ENCODE measurements at regions not wholly inside any gene's neighbourhood (a gene's known extent, or its start where the extent isn't known, plus 50 kb on each side); places are given as distances from the start of the nearest gene placed in this dataset.

- no peak overlapping the region for H3K4me3 ChIP-seq
- no peak for TF ChIP-seq POLR2AphosphoS5 (IDR thresholded peaks at IDR 0.05; ENCODE audit: borderline replicate concordance, low read depth, low read length)
- TF ChIP-seq EZH2 (IDR thresholded peaks at IDR 0.05): no peak
- TF ChIP-seq FOXP2 (optimal IDR thresholded peaks at IDR 0.05; ENCODE audit: control extremely low read depth, extremely low read length, insufficient read depth): no peak
- no peak overlapping the region for H3K27ac ChIP-seq
- H3K9me3 ChIP-seq (ENCODE audit: low read depth, low read length): no peaks in the 10 kb centered on the region
- no peaks in the 10 kb centered on the region for H3K36me3 ChIP-seq (ENCODE audit: insufficient read depth, low read length)
- no peak for DNase-seq (ENCODE audit: low read depth, low spot score)
- H3K9ac ChIP-seq (ENCODE audit: insufficient read length): no peak overlapping the region
Observed at GRCh38 chr3:82053236-82053635, 291.8 kb upstream of the GBE1 start.

- no peak overlapping the region for H3K4me3 ChIP-seq
- no peak overlapping the region for H3K27ac ChIP-seq
- DNase-seq (ENCODE audit: low read depth, low spot score): no peak
- H3K36me3 ChIP-seq (ENCODE audit: insufficient read depth, low read length): no peaks in the 10 kb centered on the region
- TF ChIP-seq POLR2AphosphoS5 (IDR thresholded peaks at IDR 0.05; ENCODE audit: borderline replicate concordance, low read depth, low read length) (no peak), FOXP2 (optimal IDR thresholded peaks at IDR 0.05; ENCODE audit: control extremely low read depth, extremely low read length, insufficient read depth) (no peak), EZH2 (IDR thresholded peaks at IDR 0.05) (no peak)
- H3K9ac ChIP-seq (ENCODE audit: insufficient read length): no peak overlapping the region
- no peaks in the 10 kb centered on the region for H3K9me3 ChIP-seq (ENCODE audit: low read depth, low read length)
Observed at GRCh38 chr3:82050382-82050781, 288.9 kb upstream of the GBE1 start.

DNA sequence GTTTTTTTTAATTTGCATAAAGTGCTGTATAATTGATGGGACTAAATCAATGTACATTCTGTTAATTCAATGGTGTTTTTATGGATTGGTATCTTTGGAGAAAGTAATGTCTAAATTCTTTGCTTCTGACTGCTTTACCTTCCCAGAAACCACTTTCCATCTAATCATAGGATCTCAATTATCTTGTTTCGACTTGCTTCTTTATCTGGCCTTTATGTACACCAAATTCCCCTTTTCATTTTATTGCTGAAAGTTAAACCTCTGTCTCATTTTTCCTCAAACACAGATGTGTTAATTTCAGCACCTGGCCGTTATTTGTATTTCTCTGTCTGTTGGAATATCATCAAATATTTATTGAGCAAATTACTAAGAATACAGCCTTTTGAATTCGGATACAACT, 287.3 kb upstream of the GBE1 start:
- DNase-seq (ENCODE audit: low read depth, low spot score): no peak
- Histone ChIP-seq H3K9ac (ENCODE audit: insufficient read length) (no peak overlapping the region), H3K36me3 (ENCODE audit: insufficient read depth, low read length) (no peaks in the 10 kb centered on the region), H3K4me3 (no peak overlapping the region), H3K27ac (no peak overlapping the region), H3K9me3 (ENCODE audit: low read depth, low read length) (no peaks in the 10 kb centered on the region)
- no peak for TF ChIP-seq EZH2 (IDR thresholded peaks at IDR 0.05)
- no peak for TF ChIP-seq POLR2AphosphoS5 (IDR thresholded peaks at IDR 0.05; ENCODE audit: borderline replicate concordance, low read depth, low read length)
- no peak for TF ChIP-seq FOXP2 (optimal IDR thresholded peaks at IDR 0.05; ENCODE audit: control extremely low read depth, extremely low read length, insufficient read depth)

- no peak overlapping the region for H3K27ac ChIP-seq
- H3K4me3 ChIP-seq: no peak overlapping the region
- H3K9me3 ChIP-seq (ENCODE audit: low read depth, low read length): no peaks in the 10 kb centered on the region
- TF ChIP-seq EZH2 (IDR thresholded peaks at IDR 0.05) (no peak), POLR2AphosphoS5 (IDR thresholded peaks at IDR 0.05; ENCODE audit: borderline replicate concordance, low read depth, low read length) (no peak), FOXP2 (optimal IDR thresholded peaks at IDR 0.05; ENCODE audit: control extremely low read depth, extremely low read length, insufficient read depth) (no peak)
- no peak overlapping the region for H3K9ac ChIP-seq (ENCODE audit: insufficient read length)
- no peak for DNase-seq (ENCODE audit: low read depth, low spot score)
- no peaks in the 10 kb centered on the region for H3K36me3 ChIP-seq (ENCODE audit: insufficient read depth, low read length)
Observed at GRCh38 chr3:82044930-82045705, 283.7 kb upstream of the GBE1 start.

DNA sequence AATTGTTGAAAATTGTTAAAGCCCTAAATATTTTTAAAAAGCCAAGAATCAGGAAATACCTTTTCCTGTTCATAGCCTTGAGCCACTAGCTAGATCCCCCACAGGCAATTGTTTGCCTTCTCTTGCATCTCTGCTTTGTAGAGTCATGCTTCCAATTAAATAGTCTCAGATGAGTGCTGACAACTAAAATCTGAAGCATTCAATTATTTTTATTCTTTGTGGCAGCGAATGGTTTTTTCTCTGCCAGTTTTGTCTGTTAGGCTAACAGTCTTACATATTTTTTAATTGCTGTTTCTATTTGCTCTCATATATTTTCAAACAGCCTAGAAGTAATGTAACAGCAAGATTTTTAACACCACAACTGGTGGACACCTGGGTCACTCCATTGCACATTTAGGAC, 277.1 kb upstream of the GBE1 start:
- no peak overlapping the region for H3K9ac ChIP-seq (ENCODE audit: insufficient read length)
- no peak for TF ChIP-seq EZH2 (IDR thresholded peaks at IDR 0.05)
- TF ChIP-seq FOXP2 (optimal IDR thresholded peaks at IDR 0.05; ENCODE audit: control extremely low read depth, extremely low read length, insufficient read depth): no peak
- no peak for TF ChIP-seq POLR2AphosphoS5 (IDR thresholded peaks at IDR 0.05; ENCODE audit: borderline replicate concordance, low read depth, low read length)
- H3K36me3 ChIP-seq (ENCODE audit: insufficient read depth, low read length): no peaks in the 10 kb centered on the region
- no peak overlapping the region for H3K4me3 ChIP-seq
- no peak overlapping the region for H3K27ac ChIP-seq
- DNase-seq (ENCODE audit: low read depth, low spot score): no peak
- H3K9me3 ChIP-seq (ENCODE audit: low read depth, low read length): no peaks in the 10 kb centered on the region

GRCh38 chr3:82033186-82033585, 271.7 kb upstream of the GBE1 start:
- Histone ChIP-seq H3K9me3 (ENCODE audit: low read depth, low read length) (no peaks in the 10 kb centered on the region), H3K27ac (no peak overlapping the region), H3K4me3 (no peak overlapping the region), H3K9ac (ENCODE audit: insufficient read length) (no peak overlapping the region), H3K36me3 (ENCODE audit: insufficient read depth, low read length) (no peaks in the 10 kb centered on the region)
- TF ChIP-seq EZH2 (IDR thresholded peaks at IDR 0.05) (no peak), FOXP2 (optimal IDR thresholded peaks at IDR 0.05; ENCODE audit: control extremely low read depth, extremely low read length, insufficient read depth) (no peak), POLR2AphosphoS5 (IDR thresholded peaks at IDR 0.05; ENCODE audit: borderline replicate concordance, low read depth, low read length) (no peak)
- DNase-seq (ENCODE audit: low read depth, low spot score): no peak

DNA sequence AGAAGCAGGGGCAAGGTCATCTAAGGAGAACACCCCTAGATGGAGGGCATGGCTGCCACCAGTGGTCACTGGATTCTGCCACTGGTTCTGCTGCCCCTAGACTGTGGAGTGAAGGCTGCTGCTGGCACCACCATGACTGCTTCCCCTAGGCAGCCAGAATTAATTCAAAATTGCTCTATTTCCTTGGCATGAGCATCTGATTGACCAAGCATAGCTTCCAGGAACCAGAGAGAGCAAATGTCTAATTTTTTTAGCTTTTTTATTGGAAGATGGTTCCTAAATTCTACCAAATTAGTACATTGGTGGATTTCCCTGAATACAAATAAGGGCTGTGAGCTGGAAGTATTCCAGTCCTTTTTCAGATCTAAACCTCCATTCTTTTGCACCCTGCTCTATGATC, 270.2 kb upstream of the GBE1 start:
- DNase-seq (ENCODE audit: low read depth, low spot score): no peak
- H3K27ac ChIP-seq: no peak overlapping the region
- no peak overlapping the region for H3K4me3 ChIP-seq
- no peaks in the 10 kb centered on the region for H3K36me3 ChIP-seq (ENCODE audit: insufficient read depth, low read length)
- H3K9me3 ChIP-seq (ENCODE audit: low read depth, low read length): no peaks in the 10 kb centered on the region
- H3K9ac ChIP-seq (ENCODE audit: insufficient read length): no peak overlapping the region
- TF ChIP-seq FOXP2 (optimal IDR thresholded peaks at IDR 0.05; ENCODE audit: control extremely low read depth, extremely low read length, insufficient read depth) (no peak), EZH2 (IDR thresholded peaks at IDR 0.05) (no peak), POLR2AphosphoS5 (IDR thresholded peaks at IDR 0.05; ENCODE audit: borderline replicate concordance, low read depth, low read length) (no peak)

DNA sequence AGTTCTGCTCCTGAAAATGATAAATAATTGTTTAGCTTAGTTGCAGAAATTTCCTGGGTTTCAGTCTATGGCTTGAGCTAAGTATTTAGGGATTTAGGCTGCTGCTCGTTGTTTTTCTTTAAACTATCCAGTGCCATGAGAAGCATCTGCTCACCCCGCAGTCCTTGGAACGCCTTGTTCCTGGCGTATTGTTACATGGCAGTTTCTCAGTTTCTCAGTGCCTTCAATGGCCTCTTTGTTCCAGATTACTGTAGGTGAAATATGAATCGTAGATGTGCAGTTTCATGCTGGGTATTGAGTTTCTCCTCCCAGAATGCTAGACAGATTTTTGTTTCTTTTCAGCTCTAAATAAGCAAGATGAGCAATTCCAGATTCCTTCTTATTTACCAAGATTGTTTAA, 269.5 kb upstream of the GBE1 start:
- H3K27ac ChIP-seq: no peak overlapping the region
- H3K9me3 ChIP-seq (ENCODE audit: low read depth, low read length): no peaks in the 10 kb centered on the region
- H3K4me3 ChIP-seq: no peak overlapping the region
- TF ChIP-seq POLR2AphosphoS5 (IDR thresholded peaks at IDR 0.05; ENCODE audit: borderline replicate concordance, low read depth, low read length) (no peak), FOXP2 (optimal IDR thresholded peaks at IDR 0.05; ENCODE audit: control extremely low read depth, extremely low read length, insufficient read depth) (no peak), EZH2 (IDR thresholded peaks at IDR 0.05) (no peak)
- no peaks in the 10 kb centered on the region for H3K36me3 ChIP-seq (ENCODE audit: insufficient read depth, low read length)
- no peak overlapping the region for H3K9ac ChIP-seq (ENCODE audit: insufficient read length)
- no peak for DNase-seq (ENCODE audit: low read depth, low spot score)

GRCh38 chr3:82022836-82023235, 261.4 kb upstream of the GBE1 start:
- no peak overlapping the region for H3K9ac ChIP-seq (ENCODE audit: insufficient read length)
- H3K36me3 ChIP-seq (ENCODE audit: insufficient read depth, low read length): no peaks in the 10 kb centered on the region
- H3K4me3 ChIP-seq: no peak overlapping the region
- no peak overlapping the region for H3K27ac ChIP-seq
- no peaks in the 10 kb centered on the region for H3K9me3 ChIP-seq (ENCODE audit: low read depth, low read length)
- TF ChIP-seq EZH2 (IDR thresholded peaks at IDR 0.05) (no peak), FOXP2 (optimal IDR thresholded peaks at IDR 0.05; ENCODE audit: control extremely low read depth, extremely low read length, insufficient read depth) (no peak), POLR2AphosphoS5 (IDR thresholded peaks at IDR 0.05; ENCODE audit: borderline replicate concordance, low read depth, low read length) (no peak)
- DNase-seq (ENCODE audit: low read depth, low spot score): no peak

Data from SK-N-MC (cell line).